Central memory CD8-positive, alpha-beta T cell (primary cell): ENCODE measurements at regions not wholly inside any gene's neighbourhood (a gene's known extent, or its start where the extent isn't known, plus 50 kb on each side); places are given as distances from the start of the nearest gene placed in this dataset.

ENCODE experiments used
- ATAC-seq: fragments of 150-1000 bp; cut with Tn5 transposase; replicated peaks from 2 replicates; pipeline ENCODE4 v1.10.0; 2022; ENCODE audit warnings: mild to moderate bottlenecking, moderate FRiP score, moderate number of reproducible peaks; ENCODE audit not compliant: poor library complexity, severe bottlenecking; ENCODE audit errors: extremely low read depth
- DNase-seq, 2 donors: peaks; one replicate each; pipeline ENCODE4 v3.0.0; 2021; ENCODE audit warnings: low spot score in 2 of 2
- H3K27ac Mint-ChIP-seq: one replicate; pipeline ENCODE4 v1.8.0; 2022; ENCODE audit warnings: low read depth, mild to moderate bottlenecking, moderate library complexity, mixed read lengths
- H3K27me3 Mint-ChIP-seq: one replicate; pipeline ENCODE4 v1.8.0; 2022; ENCODE audit warnings: mixed read lengths
- H3K36me3 Mint-ChIP-seq: one replicate; pipeline ENCODE4 v1.8.0; 2022; ENCODE audit warnings: mild to moderate bottlenecking, moderate library complexity, mixed read lengths; ENCODE audit not compliant: insufficient read depth
- H3K4me1 Mint-ChIP-seq: one replicate; pipeline ENCODE4 v1.8.0; 2022; ENCODE audit warnings: mixed read lengths
- H3K4me3 Mint-ChIP-seq: one replicate; pipeline ENCODE4 v1.8.0; 2022; ENCODE audit warnings: mild to moderate bottlenecking, moderate library complexity, mixed read lengths
- H3K9me3 Mint-ChIP-seq: one replicate; pipeline ENCODE4 v1.8.0; 2022; ENCODE audit warnings: mixed read lengths

DNA sequence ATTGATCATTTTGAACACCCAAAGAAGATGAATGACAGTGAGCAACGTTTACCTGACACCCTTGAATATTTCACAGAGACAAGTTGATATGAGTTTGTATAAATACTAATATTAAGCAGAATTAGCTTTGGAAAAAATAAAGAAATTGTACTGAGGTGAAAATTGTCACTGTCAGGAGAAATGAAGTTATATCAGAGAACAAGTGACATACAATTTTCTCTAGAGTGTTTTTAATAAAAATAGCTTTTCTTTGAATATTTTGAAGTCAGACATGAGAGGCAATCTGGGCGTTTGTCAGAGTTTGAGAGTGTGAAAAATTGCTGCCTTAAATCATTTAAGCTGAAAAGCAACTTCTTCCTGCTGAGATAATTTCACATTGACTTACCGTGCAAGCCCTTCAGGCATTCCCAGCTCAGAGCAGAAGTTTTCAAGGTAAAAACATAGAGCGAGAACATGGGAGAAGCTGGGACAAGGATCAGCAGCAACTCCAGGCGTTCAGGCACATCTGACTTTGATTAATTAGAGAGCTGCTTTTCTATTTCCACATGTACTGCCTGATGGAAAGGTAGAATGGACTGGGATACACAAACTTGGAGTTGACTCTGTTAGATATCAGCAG is 535.9 kb downstream of the TFEC start:
- Mint-ChIP-seq H3K4me3 (no peak overlapping the region), H3K27me3 (peaks cover 17% of the 10 kb centered on the region), H3K4me1 (no peaks in the 10 kb centered on the region), H3K36me3 (no peaks in the 10 kb centered on the region), H3K9me3 (no peaks in the 10 kb centered on the region), H3K27ac (no peak overlapping the region)
- no peak for DNase-seq
- no peak for ATAC-seq

DNA sequence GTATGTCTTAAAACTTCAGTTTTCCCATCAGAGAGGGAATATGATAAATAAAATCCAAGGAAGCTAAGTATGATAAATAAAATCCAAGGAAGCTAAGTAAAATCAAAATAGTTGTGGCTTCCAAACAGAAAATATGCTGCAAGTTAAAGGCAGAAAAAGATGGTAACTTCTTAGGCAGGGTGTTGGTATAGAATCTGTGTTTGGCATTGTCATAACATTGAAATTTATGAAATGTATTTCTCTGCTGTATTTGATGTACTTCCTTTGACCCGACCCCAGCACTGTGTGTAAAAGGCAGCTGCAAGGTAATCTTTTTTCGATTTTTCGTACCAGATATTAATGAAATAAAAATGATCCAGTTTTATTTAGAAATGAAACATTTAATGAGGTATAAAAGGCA is 537.2 kb downstream of the TFEC start:
- DNase-seq = no peak
- no peak overlapping the region for H3K4me3 Mint-ChIP-seq

DNA sequence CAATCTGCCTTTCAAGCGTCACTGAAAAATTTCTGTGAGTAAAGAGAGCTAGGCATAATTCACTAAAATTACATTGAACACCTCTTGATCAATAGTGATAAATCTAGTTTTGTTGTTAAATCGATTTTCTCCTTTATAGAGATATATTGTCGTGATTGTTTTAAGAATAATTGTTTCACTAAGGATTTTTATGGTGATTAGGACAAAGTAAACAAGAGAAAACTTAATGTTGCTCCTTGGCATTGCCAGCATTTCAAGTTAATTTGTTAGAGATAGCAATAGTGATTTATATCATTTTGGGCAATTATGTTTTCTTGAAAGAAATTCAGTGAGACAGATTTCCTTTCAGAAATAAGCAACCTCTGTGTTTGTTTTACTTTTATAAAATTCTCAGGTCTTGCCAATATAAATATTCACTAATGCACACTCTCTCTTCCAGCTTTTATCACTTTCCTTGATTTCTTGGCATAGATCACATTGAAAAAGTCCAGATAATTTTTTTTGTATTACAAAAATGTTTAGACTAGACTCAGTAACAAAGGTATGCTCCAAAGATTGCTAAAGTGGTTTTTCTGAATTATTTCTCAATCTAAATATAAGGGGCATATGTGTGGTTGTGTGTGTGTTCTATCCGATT is 538.7 kb downstream of the TFEC start:
- ATAC-seq (no peak), DNase-seq (no peak)
- Mint-ChIP-seq H3K4me1 (no peaks in the 10 kb centered on the region), H3K36me3 (no peaks in the 10 kb centered on the region), H3K27ac (no peak overlapping the region), H3K27me3 (peaks cover 2% of the 10 kb centered on the region), H3K4me3 (no peak overlapping the region), H3K9me3 (no peaks in the 10 kb centered on the region)

More for the DNA sequence above, 537.2 kb downstream of the TFEC start:
- ATAC-seq = no peak
- H3K9me3 Mint-ChIP-seq = no peaks in the 10 kb centered on the region
- no peak overlapping the region for H3K27ac Mint-ChIP-seq
- H3K27me3 Mint-ChIP-seq = peaks cover 17% of the 10 kb centered on the region
- H3K36me3 Mint-ChIP-seq = no peaks in the 10 kb centered on the region
- no peaks in the 10 kb centered on the region for H3K4me1 Mint-ChIP-seq

DNA sequence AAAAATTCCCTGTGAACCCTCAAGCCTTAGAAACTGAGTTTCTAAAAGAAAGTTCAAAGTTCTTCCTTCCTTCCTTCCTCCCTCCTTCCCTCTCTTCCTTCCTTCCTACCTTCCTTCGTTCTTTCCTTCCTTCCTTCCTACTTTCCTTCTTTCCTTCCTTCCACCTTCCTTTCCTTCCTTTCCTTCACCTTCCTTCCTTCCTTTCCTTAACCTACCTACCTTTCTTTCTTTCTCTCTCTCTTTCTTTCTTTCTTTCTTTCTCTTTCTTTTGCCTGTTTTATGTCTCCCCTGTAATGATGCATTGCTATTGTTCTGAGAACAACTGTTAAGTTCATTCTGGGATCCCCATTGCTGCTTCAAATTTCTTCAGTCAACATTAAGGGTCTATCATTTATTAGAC is 551.1 kb downstream of the TFEC start:
- Mint-ChIP-seq H3K36me3 (peaks cover 2% of the 10 kb centered on the region), H3K4me1 (peaks cover 13% of the 10 kb centered on the region), H3K4me3 (no peak overlapping the region), H3K27me3 (peaks cover 62% of the 10 kb centered on the region), H3K27ac (no peak overlapping the region), H3K9me3 (no peaks in the 10 kb centered on the region)
- no peak for DNase-seq
- no peak for ATAC-seq

DNA sequence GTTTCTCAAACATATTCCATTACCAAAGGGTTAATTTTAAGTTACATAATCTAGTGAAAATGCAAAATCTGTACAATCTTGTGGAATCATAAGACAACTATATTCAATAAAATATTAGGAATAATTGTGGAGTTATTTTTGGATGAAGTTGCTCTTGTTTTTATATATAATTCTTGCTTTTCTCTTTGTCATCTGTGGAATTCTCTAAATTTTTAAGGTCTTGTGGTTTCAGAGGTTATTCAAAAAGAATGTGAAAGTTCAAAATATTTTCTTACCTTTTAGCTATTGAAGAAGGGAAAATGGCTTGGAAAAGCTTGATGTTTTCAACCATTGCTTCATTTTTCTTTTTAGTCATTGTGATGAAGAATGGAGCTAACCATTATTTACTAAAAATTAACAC is 552.1 kb downstream of the TFEC start:
- DNase-seq = no peak
- H3K9me3 Mint-ChIP-seq = no peaks in the 10 kb centered on the region

DNA sequence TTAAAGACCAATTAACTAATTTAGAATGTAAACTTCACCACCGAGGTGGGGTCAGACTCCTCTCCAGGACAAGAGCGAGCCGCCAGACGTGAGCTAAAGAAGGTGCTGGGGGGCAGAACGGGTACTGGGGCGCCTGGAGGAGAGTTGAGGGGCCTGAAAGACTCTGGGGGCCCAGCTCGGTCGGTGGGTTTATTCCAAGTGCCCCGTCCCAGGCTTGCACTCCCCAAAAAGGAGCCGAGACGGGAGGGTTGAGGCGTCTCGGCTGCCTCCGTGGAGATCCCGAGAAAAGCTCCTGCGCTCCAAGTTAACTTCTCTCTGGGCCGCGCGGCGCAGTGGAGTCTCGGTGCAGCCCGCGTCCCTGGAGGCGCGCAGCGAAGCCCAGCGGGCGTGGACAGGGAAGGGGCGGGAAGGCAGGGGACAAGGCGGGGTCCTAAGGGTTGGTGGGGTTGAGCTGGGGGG is 553.3 kb downstream of the TFEC start:
- H3K4me3 Mint-ChIP-seq = peak overlapping the region; percentile 59
- H3K27ac Mint-ChIP-seq = no peak overlapping the region
- peaks cover 2% of the 10 kb centered on the region for H3K36me3 Mint-ChIP-seq
- no peak for DNase-seq
- peaks cover 66% of the 10 kb centered on the region for H3K27me3 Mint-ChIP-seq
- ATAC-seq = peak; percentile 26
- H3K9me3 Mint-ChIP-seq = no peaks in the 10 kb centered on the region
- H3K4me1 Mint-ChIP-seq = peaks cover 13% of the 10 kb centered on the region

More for the DNA sequence above, 552.1 kb downstream of the TFEC start:
- Mint-ChIP-seq H3K36me3 (peaks cover 2% of the 10 kb centered on the region), H3K4me1 (peaks cover 13% of the 10 kb centered on the region), H3K4me3 (no peak overlapping the region), H3K27ac (no peak overlapping the region), H3K27me3 (peaks cover 62% of the 10 kb centered on the region)
- no peak for ATAC-seq

DNA sequence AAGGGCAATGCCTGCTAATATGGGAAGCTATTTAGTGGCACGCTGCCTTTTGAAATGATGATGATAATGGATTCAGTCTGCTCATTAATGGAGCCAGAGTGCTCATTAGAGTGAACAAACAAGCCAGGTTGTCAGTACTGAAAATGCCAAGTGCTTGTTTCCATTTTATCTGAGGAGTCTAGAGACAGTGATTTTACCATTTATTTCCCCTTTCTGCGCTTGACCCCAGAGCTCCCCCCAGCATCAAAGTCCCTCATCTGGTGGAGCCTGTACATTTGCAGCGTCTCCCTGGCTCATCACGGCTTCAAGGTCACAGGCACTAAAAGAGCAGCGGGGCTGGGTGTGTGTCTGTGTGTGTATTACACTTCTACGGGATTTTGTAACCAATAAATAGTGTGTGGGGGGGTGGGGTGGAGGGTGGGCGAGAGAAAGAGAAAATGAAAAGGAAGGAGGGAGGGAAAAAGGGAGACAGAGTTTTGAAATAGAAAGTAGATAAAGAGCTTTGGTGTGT is 553.8 kb downstream of the TFEC start:
- ATAC-seq (peak; percentile 21), DNase-seq (no peak)
- H3K4me3 Mint-ChIP-seq = peak overlapping the region; percentile 59
- peaks cover 2% of the 10 kb centered on the region for H3K36me3 Mint-ChIP-seq
- no peaks in the 10 kb centered on the region for H3K9me3 Mint-ChIP-seq
- peaks cover 13% of the 10 kb centered on the region for H3K4me1 Mint-ChIP-seq
- H3K27me3 Mint-ChIP-seq = peaks cover 65% of the 10 kb centered on the region
- H3K27ac Mint-ChIP-seq = no peak overlapping the region

DNA sequence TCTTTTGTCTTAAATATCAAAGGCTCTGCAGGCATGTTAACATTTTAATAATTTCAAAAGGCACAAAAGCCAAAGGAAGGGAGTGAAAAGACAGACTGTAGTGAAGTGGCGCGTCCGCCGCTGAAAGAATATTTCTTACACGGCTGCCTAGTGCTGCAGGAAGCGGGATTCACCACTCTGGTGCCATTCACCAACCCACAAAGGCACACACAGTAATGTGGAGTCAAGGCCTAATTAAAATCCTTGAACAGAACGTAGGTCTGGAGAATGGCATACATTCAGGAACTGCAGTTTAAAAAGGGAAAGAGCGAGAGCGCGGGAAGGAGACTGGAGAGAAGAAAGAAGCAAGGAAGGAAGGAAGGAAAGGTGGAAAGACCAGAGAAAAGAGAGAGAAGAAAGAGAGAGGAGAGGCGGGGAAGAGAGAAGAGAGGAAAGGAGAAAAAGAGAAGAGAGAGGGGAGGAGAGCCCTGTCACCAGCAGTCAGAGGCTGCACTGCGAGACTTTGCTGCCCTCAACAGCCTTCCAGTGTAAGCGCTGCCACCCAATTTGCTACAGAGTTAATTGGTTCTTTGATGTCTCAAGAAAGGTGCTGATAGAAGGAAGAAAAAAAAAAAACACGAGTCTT is 554.0 kb downstream of the MDFIC start:
- Mint-ChIP-seq H3K27me3 (peaks cover 58% of the 10 kb centered on the region), H3K9me3 (no peaks in the 10 kb centered on the region), H3K4me3 (no peak overlapping the region), H3K4me1 (peaks cover 13% of the 10 kb centered on the region), H3K27ac (no peak overlapping the region), H3K36me3 (peaks cover 2% of the 10 kb centered on the region)
- DNase-seq (no peak), ATAC-seq (no peak)

DNA sequence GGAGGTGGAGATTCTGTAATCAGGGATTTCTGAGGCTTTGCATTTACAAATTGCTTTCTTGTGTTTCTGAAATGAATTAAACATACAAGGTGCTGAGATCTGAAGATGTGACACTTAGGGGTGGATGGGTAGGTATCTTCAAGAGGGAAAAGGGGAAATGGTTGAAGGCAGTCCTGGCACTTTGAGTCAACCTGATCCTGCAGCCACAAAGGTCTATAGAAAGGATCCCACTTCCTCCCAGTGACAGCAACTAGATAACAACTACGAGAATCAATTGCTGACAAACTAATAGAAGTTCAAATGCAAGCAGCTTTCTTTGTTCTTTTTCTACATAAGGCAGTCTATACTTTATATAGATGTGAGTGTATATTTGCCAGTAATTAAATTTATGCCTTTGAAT is 553.3 kb downstream of the MDFIC start:
- peaks cover 13% of the 10 kb centered on the region for H3K4me1 Mint-ChIP-seq
- ATAC-seq (no peak), DNase-seq (no peak)
- H3K9me3 Mint-ChIP-seq = no peaks in the 10 kb centered on the region
- peaks cover 2% of the 10 kb centered on the region for H3K36me3 Mint-ChIP-seq
- no peak overlapping the region for H3K4me3 Mint-ChIP-seq
- H3K27me3 Mint-ChIP-seq = peaks cover 55% of the 10 kb centered on the region
- no peak overlapping the region for H3K27ac Mint-ChIP-seq

DNA sequence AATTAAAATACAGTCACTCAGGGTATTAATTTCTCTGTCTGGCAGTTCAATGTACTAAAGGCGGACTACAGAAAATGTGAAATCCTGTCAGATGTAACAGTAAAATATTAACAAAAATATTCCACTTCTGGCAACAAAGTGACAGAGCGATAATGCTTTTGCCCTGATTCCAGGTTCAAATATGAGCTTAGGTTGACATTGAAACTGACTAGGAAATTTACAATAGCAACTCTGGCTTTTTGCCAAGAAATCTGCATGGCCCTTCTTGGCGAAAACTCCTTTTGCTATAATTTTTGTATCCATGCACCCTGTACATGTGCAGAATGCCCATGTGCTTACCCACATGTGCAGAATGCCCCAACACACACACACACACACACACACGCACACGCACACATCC is 552.2 kb downstream of the MDFIC start:
- Mint-ChIP-seq H3K36me3 (peaks cover 2% of the 10 kb centered on the region), H3K27me3 (peaks cover 44% of the 10 kb centered on the region), H3K27ac (no peak overlapping the region), H3K9me3 (no peaks in the 10 kb centered on the region), H3K4me1 (peaks cover 13% of the 10 kb centered on the region), H3K4me3 (no peak overlapping the region)
- ATAC-seq (no peak), DNase-seq (no peak)

DNA sequence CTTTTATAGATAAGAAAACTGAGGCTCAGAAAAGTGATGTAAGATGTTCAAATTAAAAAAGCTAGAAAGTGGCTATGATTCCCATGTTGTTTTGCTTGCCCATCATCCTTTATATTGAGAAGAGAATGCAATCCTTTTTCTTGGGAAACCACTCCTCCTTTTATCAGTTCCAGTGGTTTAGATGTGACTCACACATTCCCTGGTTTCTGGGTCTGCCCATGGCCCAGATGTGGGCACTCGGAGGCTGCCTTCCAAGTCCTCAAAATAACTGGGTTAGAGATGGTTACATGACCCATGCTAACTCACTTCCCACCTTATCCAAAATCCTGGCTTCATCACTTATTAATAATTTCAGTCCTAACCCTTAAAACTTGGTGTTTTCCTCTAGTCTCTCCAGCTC is 550.0 kb downstream of the MDFIC start:
- H3K27ac Mint-ChIP-seq = no peak overlapping the region

DNA sequence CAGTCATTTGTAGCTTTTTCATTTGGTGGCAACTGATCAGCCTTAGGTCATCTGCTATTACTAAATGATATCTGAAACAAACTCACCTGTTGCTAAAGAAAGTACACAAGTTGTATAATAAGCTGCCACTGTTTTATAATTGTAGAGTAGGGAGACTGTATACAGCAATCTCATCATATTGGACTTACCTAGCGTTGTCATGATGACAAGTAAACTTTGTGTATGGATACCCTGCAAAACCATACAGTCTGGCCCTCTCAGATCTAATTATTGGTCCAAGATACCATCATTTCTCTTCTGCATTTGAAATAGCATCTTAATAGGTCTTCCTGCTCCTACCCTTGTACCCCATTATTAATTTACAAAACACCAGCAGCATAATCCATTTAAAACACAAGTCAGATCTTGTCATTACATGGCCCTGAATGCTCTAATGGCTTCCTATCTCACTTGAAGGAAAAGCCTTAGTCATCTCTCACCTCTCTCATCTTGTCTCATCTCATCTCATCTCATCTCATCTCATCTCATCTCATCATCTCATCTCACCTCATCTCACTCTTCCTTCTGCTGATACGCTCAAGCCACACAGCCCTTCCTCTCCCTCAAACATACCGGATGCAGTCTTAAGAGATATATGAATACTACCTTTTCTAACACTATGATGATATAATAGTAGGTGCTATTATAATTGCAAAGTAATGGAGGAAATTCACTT is 540.6 kb downstream of the MDFIC start:
- no peaks in the 10 kb centered on the region for H3K9me3 Mint-ChIP-seq
- DNase-seq (no peak), ATAC-seq (no peak)
- no peaks in the 10 kb centered on the region for H3K36me3 Mint-ChIP-seq
- H3K4me3 Mint-ChIP-seq = no peak overlapping the region
- no peak overlapping the region for H3K27ac Mint-ChIP-seq
- peaks cover 7% of the 10 kb centered on the region for H3K27me3 Mint-ChIP-seq
- no peaks in the 10 kb centered on the region for H3K4me1 Mint-ChIP-seq

More for the DNA sequence above, 550.0 kb downstream of the MDFIC start:
- ATAC-seq (no peak), DNase-seq (no peak)
- Mint-ChIP-seq H3K4me3 (no peak overlapping the region), H3K4me1 (peaks cover 9% of the 10 kb centered on the region), H3K27me3 (peaks cover 33% of the 10 kb centered on the region), H3K9me3 (no peaks in the 10 kb centered on the region), H3K36me3 (peaks cover 2% of the 10 kb centered on the region)
